ENCODE measurements at regions not wholly inside any gene's neighbourhood (a gene's known extent, or its start where the extent isn't known, plus 50 kb on each side); places are given as distances from the start of the nearest gene placed in this dataset.

DNA sequence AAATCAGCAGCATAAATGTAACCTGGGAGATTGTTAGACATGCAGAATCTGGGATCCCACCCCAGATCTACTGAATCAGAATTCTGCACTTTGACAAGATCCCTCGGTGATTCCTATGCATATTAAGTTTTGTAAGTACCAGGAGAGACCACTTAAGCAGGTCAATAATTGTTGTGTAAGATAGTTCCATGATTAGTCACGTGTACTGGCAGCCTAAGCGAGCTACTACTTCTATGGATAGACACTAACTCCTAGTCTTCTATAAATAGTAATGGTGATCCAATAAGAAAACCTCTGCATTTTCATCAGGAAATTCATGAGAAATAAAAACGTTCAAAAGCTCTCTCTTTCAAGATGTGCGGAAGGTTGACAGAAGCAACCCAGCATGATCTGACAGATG is 988.2 kb upstream of the CHAC2 start:
- TF ChIP-seq, protein P1, sequence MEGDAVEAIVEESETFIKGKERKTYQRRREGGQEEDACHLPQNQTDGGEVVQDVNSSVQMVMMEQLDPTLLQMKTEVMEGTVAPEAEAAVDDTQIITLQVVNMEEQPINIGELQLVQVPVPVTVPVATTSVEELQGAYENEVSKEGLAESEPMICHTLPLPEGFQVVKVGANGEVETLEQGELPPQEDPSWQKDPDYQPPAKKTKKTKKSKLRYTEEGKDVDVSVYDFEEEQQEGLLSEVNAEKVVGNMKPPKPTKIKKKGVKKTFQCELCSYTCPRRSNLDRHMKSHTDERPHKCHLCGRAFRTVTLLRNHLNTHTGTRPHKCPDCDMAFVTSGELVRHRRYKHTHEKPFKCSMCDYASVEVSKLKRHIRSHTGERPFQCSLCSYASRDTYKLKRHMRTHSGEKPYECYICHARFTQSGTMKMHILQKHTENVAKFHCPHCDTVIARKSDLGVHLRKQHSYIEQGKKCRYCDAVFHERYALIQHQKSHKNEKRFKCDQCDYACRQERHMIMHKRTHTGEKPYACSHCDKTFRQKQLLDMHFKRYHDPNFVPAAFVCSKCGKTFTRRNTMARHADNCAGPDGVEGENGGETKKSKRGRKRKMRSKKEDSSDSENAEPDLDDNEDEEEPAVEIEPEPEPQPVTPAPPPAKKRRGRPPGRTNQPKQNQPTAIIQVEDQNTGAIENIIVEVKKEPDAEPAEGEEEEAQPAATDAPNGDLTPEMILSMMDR (conservative IDR thresholded peaks at IDR 0.05; ENCODE audit: low read depth) = no peak
- POLR2A ChIA-PET (ENCODE audit: low non-redundant PET) = no interaction called here
- H3K27ac ChIP-seq = no peak overlapping the region
- DNase-seq (ENCODE audit: low spot score) = no peak
- CTCF ChIA-PET = no interaction called here

DNA sequence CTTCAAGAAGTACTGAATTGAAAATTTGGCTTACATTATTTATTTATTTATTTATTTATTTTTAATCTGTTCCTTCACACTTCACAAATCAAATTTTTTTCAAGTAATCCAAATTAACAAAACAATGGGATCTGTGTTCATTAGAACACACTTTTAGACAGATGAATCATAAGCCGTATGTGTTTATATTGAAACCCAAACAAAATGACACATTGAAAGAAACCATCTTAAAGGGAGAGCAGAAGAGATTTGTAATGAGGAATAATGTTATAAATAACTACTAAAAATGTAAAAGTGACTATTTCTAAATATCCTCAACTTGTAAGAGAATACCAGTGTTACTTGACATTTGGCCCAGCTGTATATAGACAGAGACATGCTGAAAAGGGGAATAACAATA is 991.0 kb upstream of the CHAC2 start:
- no peak overlapping the region for H3K27ac ChIP-seq
- TF ChIP-seq, protein P1 (conservative IDR thresholded peaks at IDR 0.05; ENCODE audit: low read depth) = no peak
- DNase-seq (ENCODE audit: low spot score) = no peak
- CTCF ChIA-PET = interaction anchor here (0.6 kb wide), 1 partner anchor 75 kb away, joined by 3 read pairs; no protein-coding TSS in a partner anchor
- POLR2A ChIA-PET (ENCODE audit: low non-redundant PET) = no interaction called here

DNA sequence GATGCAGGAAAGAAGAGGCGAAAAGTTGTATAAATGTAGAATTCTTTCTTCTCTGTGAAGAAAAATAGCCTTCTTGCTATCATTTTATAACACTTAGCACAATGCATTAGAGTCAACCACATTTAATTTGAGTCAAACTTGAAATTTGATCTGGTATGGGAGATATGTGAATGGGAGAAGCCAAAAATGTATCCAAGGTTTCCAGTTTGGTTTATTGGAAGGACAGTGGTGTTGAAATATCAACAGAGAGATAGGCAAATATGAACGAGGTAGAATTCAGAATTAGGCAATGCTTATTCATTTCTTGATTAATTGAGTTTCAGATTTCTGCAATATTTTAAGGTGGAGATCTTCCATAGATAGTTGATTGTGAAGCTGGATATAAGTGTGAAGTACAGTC is 991.9 kb upstream of the CHAC2 start:
- TF ChIP-seq, protein P1 (conservative IDR thresholded peaks at IDR 0.05; ENCODE audit: low read depth) = no peak
- ChIA-PET POLR2A (ENCODE audit: low non-redundant PET) (no interaction called here), CTCF (no interaction called here)
- no peak overlapping the region for H3K27ac ChIP-seq
- DNase-seq (ENCODE audit: low spot score) = no peak

DNA sequence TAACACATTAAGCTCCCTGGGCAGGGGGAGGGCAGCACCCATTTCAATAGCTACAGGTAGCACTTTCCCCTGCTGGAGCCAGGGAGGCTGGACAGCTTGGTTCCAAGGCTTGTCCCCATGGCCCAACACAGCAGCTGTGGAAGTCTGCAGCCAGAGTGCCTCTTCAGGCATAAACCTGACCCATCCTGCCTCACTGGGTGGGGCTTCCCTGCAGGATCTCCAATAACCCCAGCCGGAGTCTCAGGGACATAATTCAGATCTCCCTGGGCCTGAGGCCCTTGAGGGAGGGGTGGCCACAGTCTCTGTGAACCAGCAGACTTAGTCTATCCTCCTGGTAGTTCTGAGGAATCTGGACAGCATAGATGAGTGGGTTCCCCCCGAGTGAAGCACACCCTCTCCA is 1001.9 kb upstream of the CHAC2 start:
- ChIA-PET CTCF (interaction anchor here (0.7 kb wide), 1 partner anchor 722 kb away, joined by 3 read pairs; no protein-coding TSS in a partner anchor), POLR2A (ENCODE audit: low non-redundant PET) (no interaction called here)
- DNase-seq (ENCODE audit: low spot score) = no peak
- H3K27ac ChIP-seq = no peak overlapping the region
- TF ChIP-seq, protein P1 (conservative IDR thresholded peaks at IDR 0.05; ENCODE audit: low read depth) = no peak

DNA sequence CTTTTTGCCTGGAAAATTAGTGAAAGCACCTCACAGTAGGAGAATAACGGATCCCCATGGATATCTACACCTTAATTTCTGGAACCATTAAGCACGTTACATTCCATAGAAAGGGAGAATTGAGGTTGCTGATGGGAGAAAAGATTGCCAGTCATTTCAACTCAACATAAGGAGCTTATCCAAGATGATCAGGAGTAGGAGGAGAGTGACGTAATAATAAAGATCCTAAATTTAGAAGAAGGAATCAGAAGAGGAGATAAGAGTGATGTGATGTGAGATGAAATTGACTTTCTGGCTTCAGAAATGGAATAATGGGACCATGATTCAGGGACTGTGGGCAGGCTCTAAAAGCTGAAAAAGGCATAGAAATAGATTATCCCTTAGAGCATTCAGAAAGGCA is 1017.8 kb upstream of the CHAC2 start:
- ChIA-PET POLR2A (ENCODE audit: low non-redundant PET) (no interaction called here), CTCF (no interaction called here)
- no peak for DNase-seq (ENCODE audit: low spot score)
- H3K27ac ChIP-seq = no peak overlapping the region
- TF ChIP-seq, protein P1 (conservative IDR thresholded peaks at IDR 0.05; ENCODE audit: low read depth) = no peak

DNA sequence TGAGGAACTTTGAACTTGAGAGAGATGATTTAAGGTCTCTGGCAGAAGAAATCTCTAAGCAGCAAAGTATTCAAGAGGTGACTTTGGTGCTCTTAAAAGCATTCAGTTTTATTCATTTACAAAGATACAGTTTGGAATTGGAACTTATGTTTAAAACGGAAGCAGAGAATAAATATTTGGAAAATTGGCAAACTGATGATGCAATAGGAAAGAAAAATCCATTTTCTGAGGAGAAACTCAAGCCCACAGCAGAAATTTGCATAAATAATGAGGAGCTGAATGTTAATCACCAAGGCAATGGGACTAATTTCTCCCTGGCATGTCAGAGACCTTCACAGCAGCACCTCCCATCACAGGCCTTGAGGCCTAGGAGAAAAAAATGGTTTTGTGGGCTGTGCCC is 1022.5 kb upstream of the CHAC2 start:
- TF ChIP-seq, protein P1 (conservative IDR thresholded peaks at IDR 0.05; ENCODE audit: low read depth) = no peak
- DNase-seq (ENCODE audit: low spot score) = no peak
- ChIA-PET CTCF (no interaction called here), POLR2A (ENCODE audit: low non-redundant PET) (no interaction called here)
- no peak overlapping the region for H3K27ac ChIP-seq

DNA sequence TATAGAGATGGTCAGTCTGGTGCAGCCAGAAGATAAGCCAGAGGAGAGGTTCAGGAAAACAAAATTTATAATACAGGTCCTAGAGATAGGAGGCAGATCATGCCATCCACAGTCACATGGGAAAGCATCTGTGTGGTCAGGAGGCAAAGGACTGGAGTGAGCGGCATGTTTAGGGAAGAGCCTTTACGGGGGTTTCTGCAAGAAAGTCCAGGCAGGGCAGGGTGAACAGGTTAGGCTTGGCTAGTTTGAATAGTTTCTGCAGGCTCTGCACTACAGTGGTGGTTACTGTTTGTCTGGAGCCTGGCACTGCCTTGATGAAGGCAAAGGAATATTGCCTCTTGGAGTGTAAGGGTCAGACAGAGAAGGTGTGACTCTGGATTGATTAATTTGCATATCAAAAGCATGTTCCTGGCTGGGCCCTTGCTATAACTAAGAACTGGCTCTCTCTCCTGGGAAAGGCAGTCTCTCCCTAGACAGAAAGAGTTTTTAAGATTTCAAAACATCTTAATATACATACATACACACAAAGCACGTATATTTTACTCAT is 1034.7 kb upstream of the CHAC2 start:
- POLR2A ChIA-PET (ENCODE audit: low non-redundant PET) = no interaction called here
- DNase-seq (ENCODE audit: low spot score) = no peak
- no peak overlapping the region for H3K27ac ChIP-seq
- TF ChIP-seq, protein P1 (conservative IDR thresholded peaks at IDR 0.05; ENCODE audit: low read depth) = no peak
- CTCF ChIA-PET = no interaction called here
